ENCODE measurements at regions not wholly inside any gene's neighbourhood (a gene's known extent, or its start where the extent isn't known, plus 50 kb on each side); places are given as distances from the start of the nearest gene placed in this dataset.

GRCh38 chr13:23007426-23007825 is 173.4 kb upstream of the SGCG start:
- Histone ChIP-seq H3K27ac (ENCODE audit: low read depth, low read length) (no peak overlapping the region), H3K9me3 (ENCODE audit: control insufficient read depth, insufficient read depth, low read length) (no peaks in the 10 kb centered on the region), H3K27me3 (ENCODE audit: control insufficient read depth, insufficient read depth, low read length) (no peaks in the 10 kb centered on the region), H3K4me3 (ENCODE audit: low read depth, low read length) (no peak overlapping the region)
- ChIA-PET POLR2A (no interaction called here), CTCF (no interaction called here)
- no peak for TF ChIP-seq CTCF (IDR thresholded peaks at IDR 0.05; ENCODE audit: low read depth, low read length)
- no peak for DNase-seq (ENCODE audit: low read depth, low spot score)

GRCh38 chr13:23018143-23018542 is 162.6 kb upstream of the SGCG start:
- H3K27ac ChIP-seq (ENCODE audit: low read depth, low read length): no peak overlapping the region
- CTCF ChIA-PET: no interaction called here
- no peak for TF ChIP-seq CTCF (IDR thresholded peaks at IDR 0.05; ENCODE audit: low read depth, low read length)
- no peak for DNase-seq (ENCODE audit: low read depth, low spot score)
- POLR2A ChIA-PET: no interaction called here
- no peak overlapping the region for H3K4me3 ChIP-seq (ENCODE audit: low read depth, low read length)
- no peaks in the 10 kb centered on the region for H3K9me3 ChIP-seq (ENCODE audit: control insufficient read depth, insufficient read depth, low read length)
- no peaks in the 10 kb centered on the region for H3K27me3 ChIP-seq (ENCODE audit: control insufficient read depth, insufficient read depth, low read length)

GRCh38 chr13:23020246-23020843 is 160.4 kb upstream of the SGCG start:
- DNase-seq (ENCODE audit: low read depth, low spot score): no peak
- TF ChIP-seq CTCF (IDR thresholded peaks at IDR 0.05; ENCODE audit: low read depth, low read length): peak; percentile 83
- ChIA-PET CTCF (interaction anchor here (0.6 to 1.9 kb wide), 19 partner anchors 9 to 219 kb away, joined by 3 to 12 read pairs (median 3); no protein-coding TSS in a partner anchor), POLR2A (no interaction called here)
- Histone ChIP-seq H3K27ac (ENCODE audit: low read depth, low read length) (no peak overlapping the region), H3K27me3 (ENCODE audit: control insufficient read depth, insufficient read depth, low read length) (no peaks in the 10 kb centered on the region), H3K9me3 (ENCODE audit: control insufficient read depth, insufficient read depth, low read length) (no peaks in the 10 kb centered on the region), H3K4me3 (ENCODE audit: low read depth, low read length) (no peak overlapping the region)

GRCh38 chr13:23021906-23022305 is 158.9 kb upstream of the SGCG start:
- CTCF ChIA-PET: interaction anchor here (0.9 kb wide), 1 partner anchor 112 kb away, joined by 3 read pairs; no protein-coding TSS in a partner anchor
- Histone ChIP-seq H3K27ac (ENCODE audit: low read depth, low read length) (no peak overlapping the region), H3K4me3 (ENCODE audit: low read depth, low read length) (no peak overlapping the region), H3K9me3 (ENCODE audit: control insufficient read depth, insufficient read depth, low read length) (no peaks in the 10 kb centered on the region), H3K27me3 (ENCODE audit: control insufficient read depth, insufficient read depth, low read length) (no peaks in the 10 kb centered on the region)
- no peak for DNase-seq (ENCODE audit: low read depth, low spot score)
- no peak for TF ChIP-seq CTCF (IDR thresholded peaks at IDR 0.05; ENCODE audit: low read depth, low read length)
- POLR2A ChIA-PET: no interaction called here

GRCh38 chr13:23022704-23023103 is 158.1 kb upstream of the SGCG start:
- H3K27me3 ChIP-seq (ENCODE audit: control insufficient read depth, insufficient read depth, low read length): no peaks in the 10 kb centered on the region
- CTCF ChIA-PET: no interaction called here
- H3K9me3 ChIP-seq (ENCODE audit: control insufficient read depth, insufficient read depth, low read length): no peaks in the 10 kb centered on the region
- H3K4me3 ChIP-seq (ENCODE audit: low read depth, low read length): no peak overlapping the region
- H3K27ac ChIP-seq (ENCODE audit: low read depth, low read length): no peak overlapping the region
- no peak for TF ChIP-seq CTCF (IDR thresholded peaks at IDR 0.05; ENCODE audit: low read depth, low read length)
- no peak for DNase-seq (ENCODE audit: low read depth, low spot score)
- POLR2A ChIA-PET: no interaction called here

All from AG04450 (cell line).